ENCODE measurements at regions not wholly inside any gene's neighbourhood (a gene's known extent, or its start where the extent isn't known, plus 50 kb on each side); places are given as distances from the start of the nearest gene placed in this dataset.

GRCh38 chr16:6483469-6484033, 849.1 kb upstream of the RBFOX1 start:
- TF ChIP-seq TAF1 (IDR thresholded peaks at IDR 0.05; ENCODE audit: borderline replicate concordance, low read depth, low read length) (no peak), POLR2A (IDR thresholded peaks at IDR 0.05; ENCODE audit: low read depth, low read length) (no peak)

Measured in GM12892 (cell line).